Activated T-helper 1 cell treated with Interleukin-2 at 50 U/mL for 16 hours (primary cell): ENCODE measurements at regions not wholly inside any gene's neighbourhood (a gene's known extent, or its start where the extent isn't known, plus 50 kb on each side); places are given as distances from the start of the nearest gene placed in this dataset.
"Not testable (repeated sequence)": the region's sequence is repeated elsewhere in the genome, so short reads cannot be mapped to it uniquely, and the experiment has no call there.

Experiments used
- DNase-seq: peaks from one replicate; pipeline ENCODE4 v3.0.0-alpha.2; 2020; ENCODE audit warnings: low read depth

DNA sequence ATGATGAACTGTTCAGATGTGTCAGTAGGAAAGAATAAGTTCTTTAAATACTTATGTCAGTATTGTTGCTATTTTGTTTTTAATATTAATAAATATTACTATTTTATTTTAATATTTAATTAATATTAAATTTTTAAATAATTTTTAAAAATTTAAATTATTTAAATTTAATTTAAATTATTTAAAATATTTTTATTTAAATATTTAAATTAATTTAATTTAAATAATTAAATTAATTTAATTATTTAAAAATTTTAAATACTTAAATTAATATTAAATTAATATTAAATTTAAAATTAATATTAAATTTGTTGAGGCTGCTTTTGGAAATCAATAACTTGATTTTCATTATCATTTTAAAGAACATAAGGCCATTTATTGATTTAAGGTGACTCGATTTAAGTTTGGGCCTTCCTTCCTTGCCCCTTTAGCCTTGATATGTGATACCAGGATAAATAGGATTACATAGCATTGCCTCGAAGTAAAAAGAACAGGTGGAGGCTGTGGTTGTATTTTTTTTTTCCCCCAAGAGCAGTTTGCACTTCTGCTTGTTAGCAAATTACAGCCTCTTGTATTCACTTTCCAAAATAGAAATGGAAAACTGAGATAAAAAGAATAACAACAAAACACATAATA, 915.2 kb downstream of the TTLL7 start:
- DNase-seq: no peak

- DNase-seq: no peak
Measured at GRCh38 chr1:83077411-83077810, 921.5 kb downstream of the TTLL7 start.

DNA sequence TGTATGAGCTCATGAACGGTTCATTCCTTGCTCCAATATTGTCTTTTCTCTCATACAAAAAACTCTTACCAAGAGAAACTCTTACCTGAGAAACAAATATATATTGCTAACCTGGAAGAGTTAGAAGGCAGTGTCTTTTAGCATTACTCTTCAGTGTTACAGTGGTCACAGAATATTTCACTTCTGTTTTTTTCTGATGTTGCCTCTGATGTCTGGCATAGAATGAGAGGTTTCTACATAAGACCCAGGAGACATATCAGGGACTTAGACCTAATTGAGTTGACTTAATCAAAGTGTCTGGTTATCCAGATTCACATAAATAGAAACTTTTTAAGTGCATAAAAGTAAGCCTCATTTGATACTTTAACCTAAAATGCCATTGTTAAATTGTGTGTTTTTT, 923.8 kb downstream of the TTLL7 start:
- DNase-seq: no peak

DNA sequence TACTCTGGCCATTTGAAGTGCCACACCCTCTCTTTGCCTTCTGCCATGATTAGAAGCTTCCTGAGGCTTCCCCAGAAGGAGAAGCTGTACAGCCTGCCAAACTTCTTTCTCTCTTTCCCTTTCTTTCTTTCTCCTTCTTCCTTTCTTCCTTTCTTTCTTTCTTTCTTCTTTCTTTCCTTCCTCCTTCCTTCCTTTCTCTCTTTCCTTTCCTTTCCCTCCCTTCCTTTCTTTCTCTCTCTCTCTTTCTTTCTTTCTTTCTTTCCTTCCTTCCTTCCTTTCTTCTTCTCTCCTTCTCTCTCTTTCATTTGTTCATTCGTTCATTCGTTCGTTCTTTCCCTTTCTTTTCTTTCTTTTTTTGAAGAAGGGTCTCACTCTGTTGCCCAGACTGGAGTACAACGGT, 931.0 kb downstream of the TTLL7 start:
- DNase-seq: no peak

DNA sequence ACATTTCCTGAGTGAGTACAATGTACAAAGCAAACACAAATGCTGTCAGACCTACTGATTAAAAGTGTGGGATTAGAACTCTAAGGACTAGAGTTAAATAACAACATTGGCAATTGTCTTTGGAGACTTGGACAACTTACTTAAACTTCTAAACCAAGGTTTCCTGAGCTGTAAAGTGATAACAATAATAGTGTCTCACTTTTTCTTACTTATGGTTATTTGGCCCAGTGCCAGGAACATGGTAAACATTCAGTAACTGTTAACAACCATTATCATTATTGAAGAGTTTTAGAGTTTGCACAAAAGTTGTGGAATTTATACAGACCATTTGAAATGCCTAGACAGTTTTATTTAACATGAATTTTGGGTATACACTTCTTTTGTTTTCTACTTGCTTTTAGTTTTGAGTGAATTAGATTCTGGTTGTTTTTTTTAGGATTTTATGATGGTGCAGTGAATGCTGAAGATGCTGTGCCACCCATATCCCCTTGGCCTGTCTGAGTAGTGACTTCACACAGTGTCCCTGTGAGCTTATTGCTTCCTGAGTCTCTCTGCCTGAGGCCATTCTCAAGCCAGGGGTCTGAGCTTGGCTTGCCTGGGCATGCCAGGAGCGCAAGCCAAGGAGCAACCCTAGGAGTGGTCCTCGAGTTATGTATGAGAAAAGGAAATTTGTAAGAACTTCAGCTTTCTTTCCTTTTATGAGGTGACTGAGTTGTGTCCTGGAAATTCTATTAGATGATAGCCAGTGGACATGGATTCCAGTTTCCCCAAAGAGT, 932.8 kb downstream of the TTLL7 start:
- DNase-seq: no peak

- DNase-seq: no peak
Measured at GRCh38 chr1:83064589-83065242, 934.2 kb downstream of the TTLL7 start.

DNA sequence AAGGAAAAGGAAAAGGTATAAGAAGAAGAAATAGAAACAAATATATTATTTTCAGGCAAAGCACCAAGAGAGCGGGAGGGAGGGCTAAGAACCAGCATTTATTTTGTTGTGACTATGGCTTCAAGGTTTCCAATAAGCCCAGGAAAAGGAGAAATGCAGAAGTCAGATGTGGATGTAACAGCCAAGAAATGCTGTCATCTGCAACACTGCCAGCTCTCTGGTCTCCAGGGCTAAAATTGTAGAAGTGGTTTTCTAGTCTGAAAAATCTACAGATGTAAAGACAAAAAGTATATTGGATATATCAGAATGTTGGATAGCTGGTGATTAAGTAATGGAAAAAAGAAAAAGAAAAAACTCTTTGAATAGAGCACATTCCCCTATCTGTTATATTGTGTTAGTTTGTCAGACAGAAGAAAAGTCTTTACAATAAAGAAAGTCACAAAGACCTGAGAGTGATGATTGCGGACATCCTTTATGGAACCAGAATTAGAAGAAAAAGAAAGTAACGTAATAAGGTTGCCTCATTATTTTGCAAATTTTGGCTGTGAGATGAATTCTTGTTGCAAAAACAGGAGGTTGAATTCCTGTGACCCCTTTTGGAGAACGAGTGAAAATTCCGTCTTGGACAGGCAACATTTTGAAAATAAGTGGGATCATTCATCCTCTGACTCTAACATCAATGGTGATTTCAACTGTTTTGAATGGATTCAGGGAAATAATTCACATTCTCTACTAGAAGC, 938.1 kb downstream of the TTLL7 start:
- no peak for DNase-seq

GRCh38 chr1:83060221-83060620, 938.7 kb downstream of the TTLL7 start:
- no peak for DNase-seq

DNA sequence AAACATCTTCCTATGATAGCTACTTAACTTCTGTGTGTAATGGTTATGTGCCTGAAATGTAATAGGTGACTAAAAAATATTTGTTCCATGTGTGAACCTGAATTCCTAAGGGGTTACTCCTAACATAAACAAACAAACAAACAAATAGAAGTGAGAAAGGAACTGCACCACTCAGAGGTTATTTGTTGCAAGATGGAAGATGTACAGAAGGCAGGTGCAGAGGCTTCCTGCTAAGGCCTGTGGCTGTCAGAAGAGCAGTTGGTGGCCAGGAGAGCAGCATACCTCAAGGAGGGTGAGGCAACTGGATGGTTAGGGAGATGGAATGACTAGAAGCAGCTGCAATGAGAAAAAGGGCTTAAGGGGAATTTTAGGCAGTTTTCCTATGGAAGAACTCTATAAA, 940.6 kb downstream of the TTLL7 start:
- DNase-seq: no peak

GRCh38 chr1:83055391-83056170, 943.4 kb downstream of the TTLL7 start:
- DNase-seq: no peak

GRCh38 chr1:83053446-83053845, 945.5 kb downstream of the TTLL7 start:
- no peak for DNase-seq

- no peak for DNase-seq
Measured at GRCh38 chr1:83052865-83053264, 946.1 kb downstream of the TTLL7 start.

GRCh38 chr1:83051053-83051452, 947.9 kb downstream of the TTLL7 start:
- not testable (repeated sequence) for DNase-seq

- no peak for DNase-seq
Measured at GRCh38 chr1:83043244-83043643, 955.7 kb downstream of the TTLL7 start.

- DNase-seq: not testable (repeated sequence)
Measured at GRCh38 chr1:83039091-83039490, 959.8 kb downstream of the TTLL7 start.

GRCh38 chr1:83034851-83035250, 964.1 kb downstream of the TTLL7 start:
- no peak for DNase-seq

DNA sequence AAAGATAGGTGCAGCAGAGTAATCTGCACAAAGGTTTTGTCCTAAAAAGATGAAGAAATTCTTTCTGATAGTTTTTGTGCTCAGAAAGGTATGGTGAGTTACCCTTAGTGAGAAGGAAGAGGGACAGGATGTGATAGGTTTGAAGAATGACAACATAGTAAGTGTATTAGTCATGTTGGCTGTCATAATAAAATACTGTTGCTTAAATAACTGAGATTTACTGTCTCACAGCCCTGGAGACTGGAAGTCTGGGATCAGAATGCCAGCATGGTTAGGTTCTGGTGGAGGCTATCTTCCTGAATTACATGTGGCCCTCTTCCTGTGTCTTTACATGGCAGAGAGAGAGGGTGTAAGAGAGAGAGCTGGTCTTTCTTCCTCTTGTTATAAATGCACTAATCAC, 965.2 kb downstream of the TTLL7 start:
- no peak for DNase-seq

DNA sequence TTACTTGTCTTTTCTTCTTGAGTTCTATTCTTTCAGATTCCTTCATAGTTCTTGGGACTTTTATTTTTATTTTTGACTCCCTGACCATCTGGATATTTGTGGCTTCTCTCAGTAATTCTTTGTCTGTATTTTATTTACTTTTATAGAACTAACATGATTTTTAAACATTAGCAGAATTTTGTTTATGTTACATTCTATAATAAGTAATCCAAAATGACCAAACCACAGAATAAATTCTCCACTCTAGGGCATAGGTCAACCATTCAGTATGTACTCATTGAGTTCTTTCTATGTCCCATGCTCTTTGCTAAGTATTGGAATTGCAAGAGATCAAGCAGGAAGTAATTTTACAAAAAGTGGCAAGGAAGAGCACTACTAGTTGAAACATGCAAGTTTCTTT, 969.0 kb downstream of the TTLL7 start:
- no peak for DNase-seq

GRCh38 chr1:83029050-83029449, 969.9 kb downstream of the TTLL7 start:
- DNase-seq: no peak

DNA sequence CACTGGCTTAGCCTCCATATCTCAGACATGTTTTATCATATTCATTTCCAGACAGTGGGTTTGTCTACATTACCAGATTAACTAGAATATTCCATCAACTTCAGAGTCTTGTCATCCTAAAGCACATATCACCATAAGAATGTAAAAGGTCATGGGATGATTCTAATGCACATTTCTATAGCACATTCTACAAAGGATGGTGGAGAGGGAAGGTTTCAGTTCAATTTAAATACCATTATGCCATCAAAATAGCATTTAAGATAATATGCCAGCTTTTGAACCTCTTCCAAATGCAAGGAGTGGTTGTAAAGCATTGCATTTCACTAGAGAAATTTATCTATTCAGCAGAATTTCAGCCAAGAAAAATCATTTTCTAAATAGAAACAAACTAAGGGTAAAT, 970.5 kb downstream of the TTLL7 start:
- no peak for DNase-seq

DNA sequence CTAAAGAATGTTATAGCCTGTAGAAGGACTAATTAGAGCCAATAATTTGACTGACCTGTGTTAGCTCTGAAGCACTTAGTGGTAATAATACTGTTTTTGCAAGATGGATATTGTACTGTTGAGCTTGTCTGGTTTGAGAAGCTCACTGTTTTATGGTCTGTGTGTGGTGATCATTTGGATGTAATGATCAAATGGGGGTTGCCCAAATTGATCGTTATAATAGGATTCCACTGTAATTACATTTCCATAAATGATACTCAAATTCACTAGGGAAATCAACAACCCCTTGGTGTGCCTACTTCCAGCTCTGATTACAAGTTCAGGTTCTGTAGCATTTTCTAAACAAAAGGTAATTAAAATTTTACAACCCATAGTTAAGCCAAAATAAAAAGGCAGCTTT, 971.4 kb downstream of the TTLL7 start:
- no peak for DNase-seq

- DNase-seq: no peak
Measured at GRCh38 chr1:83026745-83027144, 972.2 kb downstream of the TTLL7 start.
